HUES48 (cell line): ENCODE measurements at regions not wholly inside any gene's neighbourhood (a gene's known extent, or its start where the extent isn't known, plus 50 kb on each side); places are given as distances from the start of the nearest gene placed in this dataset.
"Not testable (repeated sequence)": the region's sequence is repeated elsewhere in the genome, so short reads cannot be mapped to it uniquely, and the experiment has no call there.

Experiments
- H3K27ac ChIP-seq: one replicate; pipeline ENCODE4 v1.7.0; 2013; ENCODE audit warnings: low read depth, low read length, inconsistent platforms
- H3K27me3 ChIP-seq: 2 replicates; pipeline ENCODE4 v1.6.1; 2013; ENCODE audit warnings: mild to moderate bottlenecking, low read length; ENCODE audit not compliant: control insufficient read depth, insufficient read depth
- H3K36me3 ChIP-seq: 2 replicates; pipeline ENCODE4 v1.6.1; 2013; ENCODE audit warnings: low read length; ENCODE audit not compliant: control insufficient read depth, insufficient read depth
- H3K4me1 ChIP-seq: 2 replicates; pipeline ENCODE4 v1.6.1; 2013; ENCODE audit warnings: mild to moderate bottlenecking, low read length; ENCODE audit not compliant: control insufficient read depth, insufficient read depth
- H3K4me3 ChIP-seq: 2 replicates; pipeline ENCODE4 v1.5.1; 2013; ENCODE audit warnings: mild to moderate bottlenecking, low read depth, low read length
- H3K9ac ChIP-seq: 2 replicates; pipeline ENCODE4 v1.6.1; 2013; ENCODE audit warnings: mild to moderate bottlenecking, low read depth, low read length, moderate library complexity
- H3K9me3 ChIP-seq: 2 replicates; pipeline ENCODE4 v1.6.1; 2013; ENCODE audit warnings: low read length; ENCODE audit not compliant: control insufficient read depth, insufficient read depth

DNA sequence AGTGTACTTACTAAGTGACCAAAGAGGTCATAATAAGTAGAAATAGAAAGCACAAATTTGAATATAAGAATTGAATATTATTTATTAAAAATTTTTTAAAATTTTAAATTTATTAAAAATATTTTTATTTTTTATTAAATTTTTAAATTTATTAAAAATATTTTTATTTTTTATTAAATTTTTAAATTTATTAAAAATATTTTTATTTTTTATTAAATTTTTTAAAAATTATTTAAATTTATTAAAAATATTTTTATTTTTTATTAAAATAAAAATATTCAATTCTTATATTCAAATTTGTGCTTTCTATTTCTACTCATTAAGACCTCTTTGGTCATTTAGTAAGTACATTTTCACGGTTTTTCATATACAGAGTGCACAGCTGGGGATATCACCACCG lies 366.5 kb downstream of the PTH2R start:
- H3K9me3 ChIP-seq, H3K27ac ChIP-seq, H3K9ac ChIP-seq, H3K4me3 ChIP-seq, H3K36me3 ChIP-seq, H3K4me1 ChIP-seq, H3K27me3 ChIP-seq: not testable (repeated sequence)

DNA sequence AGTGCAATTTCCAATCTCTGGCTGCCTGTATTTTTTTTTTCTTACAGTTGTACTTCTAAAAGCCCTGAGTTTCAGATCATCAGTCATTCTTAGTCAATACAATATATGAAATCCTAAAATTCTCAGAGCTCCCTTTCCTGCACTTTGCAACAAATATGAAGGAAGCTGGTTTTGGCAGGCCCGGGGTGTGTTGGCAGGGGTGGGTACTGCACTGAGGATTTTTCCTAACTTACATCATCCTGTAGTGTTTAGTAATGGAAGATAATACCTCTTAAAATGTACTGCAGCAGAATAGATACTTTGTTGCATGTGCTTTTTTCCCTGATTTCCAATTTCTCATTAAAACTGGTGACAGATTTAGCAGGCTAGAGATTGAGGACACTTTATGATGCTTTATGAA lies 374.6 kb downstream of the PTH2R start:
- Histone ChIP-seq H3K9me3 (peaks cover 12% of the 10 kb centered on the region), H3K27me3 (no peaks in the 10 kb centered on the region), H3K9ac (no peak overlapping the region), H3K27ac (no peak overlapping the region), H3K36me3 (no peaks in the 10 kb centered on the region), H3K4me3 (no peak overlapping the region), H3K4me1 (no peaks in the 10 kb centered on the region)

DNA sequence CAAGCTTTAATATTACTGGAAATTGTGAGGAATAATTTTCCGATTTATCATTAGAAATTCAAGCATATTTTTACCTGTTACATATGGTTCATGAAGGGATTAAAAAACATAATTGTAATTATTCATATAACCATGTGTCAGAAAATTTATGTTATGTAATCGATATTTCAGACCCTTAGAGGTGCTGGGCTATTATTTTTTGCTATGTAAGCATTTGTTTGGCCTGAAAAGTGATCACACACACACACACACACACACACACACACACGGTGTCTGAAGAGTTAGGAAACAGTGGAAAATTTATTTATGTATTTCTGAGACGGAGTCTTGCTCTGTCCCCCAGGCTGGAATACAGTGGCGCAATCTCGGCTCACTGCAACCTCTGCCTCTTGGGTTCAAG lies 375.5 kb downstream of the PTH2R start:
- Histone ChIP-seq H3K4me3 (no peak overlapping the region), H3K9me3 (peaks cover 12% of the 10 kb centered on the region), H3K9ac (no peak overlapping the region), H3K27me3 (no peaks in the 10 kb centered on the region), H3K27ac (no peak overlapping the region), H3K4me1 (no peaks in the 10 kb centered on the region), H3K36me3 (no peaks in the 10 kb centered on the region)

DNA sequence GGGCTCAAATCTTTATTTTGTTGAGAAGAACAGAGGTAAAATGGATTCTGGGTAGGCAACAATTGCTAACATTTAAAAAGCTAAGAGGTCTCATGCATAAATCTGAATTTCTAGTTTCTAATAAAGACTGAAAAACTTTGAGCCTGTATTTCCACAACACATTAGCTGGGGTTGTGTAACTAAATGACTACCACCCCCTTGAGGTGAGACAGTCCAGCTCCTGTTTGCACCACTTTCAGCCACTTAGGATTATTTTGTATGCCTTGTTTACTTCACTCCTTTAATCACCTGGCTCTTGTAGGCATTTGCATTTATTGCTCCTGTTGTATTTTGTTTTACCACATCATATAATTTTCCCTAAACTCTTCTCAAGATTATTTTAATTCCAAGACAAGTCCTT lies 376.6 kb downstream of the PTH2R start:
- Histone ChIP-seq H3K27ac (no peak overlapping the region), H3K4me1 (no peaks in the 10 kb centered on the region), H3K4me3 (no peak overlapping the region), H3K36me3 (no peaks in the 10 kb centered on the region), H3K9me3 (peaks cover 12% of the 10 kb centered on the region), H3K9ac (no peak overlapping the region), H3K27me3 (no peaks in the 10 kb centered on the region)

DNA sequence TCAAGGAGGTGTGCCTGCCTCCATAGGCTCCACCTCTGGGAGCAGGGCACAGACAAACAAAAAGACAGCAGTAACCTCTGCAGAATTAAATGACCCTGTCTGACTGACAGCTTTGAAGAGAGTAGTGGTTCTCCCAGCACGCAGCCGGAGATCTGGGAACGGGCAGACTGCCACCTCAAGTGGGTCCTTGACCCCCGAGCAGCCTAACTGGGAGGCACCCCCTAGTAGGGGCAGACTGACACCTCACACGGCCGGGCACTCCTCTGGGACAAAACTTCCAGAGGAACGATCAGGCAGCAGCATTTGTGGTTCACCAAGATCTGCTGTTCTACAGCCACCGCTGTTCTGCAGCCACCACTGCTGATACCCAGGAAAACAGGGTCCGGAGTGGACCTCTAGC lies 378.2 kb downstream of the PTH2R start:
- not testable (repeated sequence) for H3K27me3 ChIP-seq, H3K4me1 ChIP-seq, H3K4me3 ChIP-seq, H3K9ac ChIP-seq, H3K36me3 ChIP-seq, H3K27ac ChIP-seq
- H3K9me3 ChIP-seq: peaks cover 12% of the 10 kb centered on the region

DNA sequence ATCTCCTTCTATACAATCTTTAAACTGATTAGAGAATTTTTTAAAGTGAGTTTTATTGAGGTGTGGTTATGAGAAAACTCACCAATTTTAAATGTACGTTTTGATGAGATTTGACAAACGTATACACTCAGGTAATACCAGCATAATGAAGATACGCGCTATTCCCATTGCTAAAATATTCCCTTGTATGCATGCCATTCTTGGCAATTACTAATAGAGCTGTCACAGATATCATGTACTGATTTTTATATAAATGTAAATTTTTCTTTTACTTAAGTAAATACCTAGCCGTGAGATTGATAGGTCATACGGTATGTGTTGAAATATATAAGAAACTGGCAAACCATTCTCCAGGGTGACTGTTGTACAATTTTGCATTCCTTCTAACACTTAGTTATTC lies 384.7 kb downstream of the PTH2R start:
- Histone ChIP-seq H3K9me3 (no peaks in the 10 kb centered on the region), H3K27me3 (no peaks in the 10 kb centered on the region), H3K27ac (no peak overlapping the region), H3K9ac (no peak overlapping the region), H3K4me1 (no peaks in the 10 kb centered on the region), H3K36me3 (no peaks in the 10 kb centered on the region), H3K4me3 (no peak overlapping the region)

DNA sequence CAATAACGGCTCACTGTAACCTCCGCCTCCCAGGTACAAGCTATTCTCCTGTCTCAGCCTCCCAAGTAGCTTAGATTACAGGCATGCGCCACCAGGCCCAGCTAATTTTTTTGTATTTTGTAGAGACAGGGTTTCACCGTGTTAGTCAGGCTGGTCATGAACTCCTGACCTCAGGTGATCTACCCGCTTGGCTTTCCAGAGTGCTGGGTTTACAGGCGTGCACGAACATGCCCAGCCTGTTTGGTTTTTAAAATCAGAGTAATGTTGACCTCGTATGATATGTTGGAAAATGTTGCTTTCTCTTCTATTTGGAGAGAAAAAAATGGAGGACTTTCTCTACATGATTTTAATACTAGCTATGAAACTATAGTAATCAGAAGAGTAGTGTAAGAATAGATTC lies 386.2 kb downstream of the PTH2R start:
- Histone ChIP-seq H3K27me3 (no peaks in the 10 kb centered on the region), H3K36me3 (no peaks in the 10 kb centered on the region), H3K27ac (no peak overlapping the region), H3K4me3 (no peak overlapping the region), H3K4me1 (no peaks in the 10 kb centered on the region), H3K9me3 (no peaks in the 10 kb centered on the region), H3K9ac (no peak overlapping the region)

DNA sequence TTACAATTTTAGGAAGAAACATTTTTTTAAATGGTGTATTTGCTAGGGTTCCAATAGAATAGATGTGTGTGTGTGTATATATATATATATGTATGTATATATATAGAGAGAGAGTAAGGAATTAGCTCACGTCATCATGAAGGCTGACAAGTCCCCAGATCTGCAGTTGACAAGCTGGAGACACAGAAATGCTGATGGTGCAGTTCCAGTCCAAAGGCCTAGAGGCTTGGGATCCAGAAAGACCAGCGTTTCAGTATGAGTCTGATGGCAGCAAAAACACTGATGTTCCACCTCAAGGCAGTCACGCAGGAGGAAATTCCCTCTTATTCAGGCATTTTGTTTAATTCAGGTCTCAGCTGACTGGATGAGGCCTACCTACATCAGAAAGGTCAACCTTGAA lies 386.8 kb downstream of the PTH2R start:
- Histone ChIP-seq H3K9ac (no peak overlapping the region), H3K4me3 (no peak overlapping the region), H3K36me3 (no peaks in the 10 kb centered on the region), H3K4me1 (no peaks in the 10 kb centered on the region), H3K27ac (no peak overlapping the region), H3K27me3 (no peaks in the 10 kb centered on the region), H3K9me3 (no peaks in the 10 kb centered on the region)

DNA sequence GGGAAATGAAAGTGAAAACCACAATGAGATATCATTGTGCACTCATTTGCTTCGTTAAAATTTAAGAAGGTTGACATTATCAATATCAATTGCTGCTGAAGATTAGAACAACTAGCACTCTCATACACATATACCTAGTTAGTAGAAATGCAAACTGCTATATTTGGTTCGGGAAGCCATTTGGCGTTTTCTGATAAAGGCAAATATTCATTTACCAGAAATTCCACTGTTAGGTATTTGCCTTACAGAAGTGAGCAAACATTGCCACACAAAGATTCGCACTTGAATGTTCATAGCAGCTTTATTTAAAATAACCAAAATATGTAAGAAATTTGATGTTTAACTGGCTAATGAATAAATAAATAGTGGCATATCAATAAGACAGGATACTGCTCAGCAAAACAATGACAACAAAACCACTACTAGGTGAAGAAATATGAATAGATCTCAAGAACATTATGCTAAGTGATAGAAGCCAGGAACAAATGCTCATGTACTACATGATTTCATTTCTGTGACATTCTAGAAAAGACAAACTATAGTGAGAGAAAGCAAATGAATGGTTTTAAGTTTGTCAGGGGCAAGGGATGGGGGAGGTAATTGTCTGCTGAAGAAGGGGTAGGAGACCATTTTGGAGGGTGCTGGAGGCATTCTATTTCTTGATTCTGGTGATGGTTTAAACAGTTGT lies 387.8 kb downstream of the PTH2R start:
- Histone ChIP-seq H3K4me1 (no peaks in the 10 kb centered on the region), H3K4me3 (no peak overlapping the region), H3K27ac (no peak overlapping the region), H3K9ac (no peak overlapping the region), H3K27me3 (no peaks in the 10 kb centered on the region), H3K9me3 (no peaks in the 10 kb centered on the region), H3K36me3 (no peaks in the 10 kb centered on the region)

DNA sequence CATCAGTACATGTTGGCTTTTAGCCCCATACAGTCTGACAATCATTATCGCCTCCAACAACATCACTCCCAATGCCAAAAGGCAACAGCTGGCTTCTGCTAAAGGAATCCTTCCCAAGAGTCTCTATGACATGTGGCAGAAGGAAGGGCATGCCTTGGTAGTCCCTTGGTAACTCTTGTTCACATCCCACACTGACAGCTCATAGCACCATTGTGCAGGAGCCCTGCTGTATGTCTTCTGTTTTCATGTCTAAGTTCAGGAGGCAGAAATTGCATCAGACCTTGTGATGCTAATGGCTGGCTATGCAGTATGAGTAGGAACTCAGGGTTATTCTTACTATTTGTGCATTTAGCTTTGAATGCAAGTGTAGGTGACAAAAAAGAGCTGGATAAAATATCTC lies 392.1 kb downstream of the PTH2R start:
- H3K27me3 ChIP-seq: no peaks in the 10 kb centered on the region
- H3K36me3 ChIP-seq: no peaks in the 10 kb centered on the region
- H3K9me3 ChIP-seq: no peaks in the 10 kb centered on the region
- H3K27ac ChIP-seq: no peak overlapping the region
- no peak overlapping the region for H3K9ac ChIP-seq
- H3K4me3 ChIP-seq: no peak overlapping the region
- H3K4me1 ChIP-seq: no peaks in the 10 kb centered on the region

DNA sequence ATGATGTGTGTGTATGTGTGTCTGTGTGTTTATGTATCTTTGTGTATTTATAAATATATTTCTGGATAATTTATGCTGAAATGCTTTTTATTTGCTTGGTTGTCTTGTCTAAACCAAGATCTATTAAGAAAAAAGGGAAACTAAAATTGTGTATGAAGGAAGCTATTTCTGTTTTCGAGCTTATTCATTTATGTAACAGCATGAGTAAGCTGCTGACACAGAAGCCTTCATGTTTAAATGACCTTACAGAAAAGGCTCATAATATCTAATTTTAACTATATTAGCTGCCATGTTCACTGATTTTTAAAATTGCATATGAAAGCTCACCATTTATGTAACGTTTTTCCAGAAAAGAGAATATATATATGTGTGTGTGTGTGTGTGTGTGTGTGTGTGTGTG lies 392.8 kb downstream of the PTH2R start:
- Histone ChIP-seq H3K27me3 (no peaks in the 10 kb centered on the region), H3K4me1 (no peaks in the 10 kb centered on the region), H3K36me3 (no peaks in the 10 kb centered on the region), H3K9me3 (no peaks in the 10 kb centered on the region), H3K9ac (no peak overlapping the region), H3K4me3 (no peak overlapping the region), H3K27ac (no peak overlapping the region)

DNA sequence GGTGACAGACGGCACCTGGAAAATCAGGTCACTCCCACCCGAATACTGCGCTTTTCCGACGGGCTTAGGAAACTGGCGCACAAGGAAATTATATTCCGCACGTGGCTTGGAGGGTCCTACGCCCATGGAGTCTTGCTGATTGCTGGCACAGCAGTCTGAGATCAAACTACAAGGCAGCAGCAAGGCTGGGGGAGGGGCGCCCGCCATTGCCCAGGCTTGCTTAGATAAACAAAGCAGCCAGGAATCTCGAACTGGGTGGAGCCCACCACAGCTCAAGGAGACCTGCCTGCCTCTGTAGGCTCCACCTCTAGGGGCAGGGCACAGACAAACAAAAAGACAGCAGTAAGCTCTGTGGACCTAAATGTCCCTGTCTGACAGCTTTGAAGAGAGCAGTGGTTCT lies 394.3 kb downstream of the PTH2R start:
- H3K9ac ChIP-seq, H3K4me3 ChIP-seq, H3K36me3 ChIP-seq, H3K9me3 ChIP-seq, H3K27ac ChIP-seq, H3K4me1 ChIP-seq, H3K27me3 ChIP-seq: not testable (repeated sequence)
